ENCODE measurements at regions not wholly inside any gene's neighbourhood (a gene's known extent, or its start where the extent isn't known, plus 50 kb on each side); places are given as distances from the start of the nearest gene placed in this dataset.
"Not testable (repeated sequence)": the region's sequence is repeated elsewhere in the genome, so short reads cannot be mapped to it uniquely, and the experiment has no call there.

DNA sequence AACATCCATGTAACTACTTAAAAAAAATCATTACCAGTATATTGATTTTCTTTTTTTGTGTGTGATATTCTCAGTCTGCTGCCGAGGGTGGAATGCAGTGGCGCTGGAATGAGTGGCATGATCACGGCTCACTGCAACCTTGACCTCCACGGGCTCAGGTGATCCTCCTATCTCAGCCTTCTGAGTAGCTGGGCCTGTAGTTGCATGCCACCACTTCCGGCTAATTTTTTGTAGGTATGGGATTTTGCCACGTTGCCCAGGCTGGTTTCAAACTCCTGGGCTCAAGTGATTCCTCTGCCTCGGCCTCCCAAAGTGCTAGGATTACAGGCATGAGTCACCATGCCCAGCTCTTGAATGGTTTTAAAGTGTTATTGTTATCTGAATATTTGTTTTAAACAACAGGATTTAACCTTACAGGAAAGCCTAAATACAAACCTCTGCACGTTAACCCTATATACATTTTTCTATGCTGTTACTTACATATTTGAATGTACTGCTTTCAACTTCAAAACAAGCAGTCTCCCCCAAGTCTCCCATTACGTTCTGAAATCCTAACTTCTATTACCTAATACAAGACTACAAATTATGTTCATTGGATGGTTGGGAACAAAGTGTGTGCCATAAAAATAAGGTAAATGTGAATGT, 61.7 kb downstream of the KPNA2 start:
- DNase-seq (ENCODE audit: low read depth in 2 of 2) = no peak

- not testable (repeated sequence) for DNase-seq (ENCODE audit: low read depth in 2 of 2)
Measured at GRCh38 chr17:68099341-68099753, 63.8 kb downstream of the KPNA2 start.

- DNase-seq (ENCODE audit: low read depth in 2 of 2) = no peak
Measured at GRCh38 chr17:68100000-68100641, 64.6 kb downstream of the KPNA2 start.

- peak; percentile 91 to 96 for DNase-seq (ENCODE audit: low read depth in 2 of 2)
Measured at GRCh38 chr17:68101075-68101986, 65.8 kb downstream of the KPNA2 start.

DNA sequence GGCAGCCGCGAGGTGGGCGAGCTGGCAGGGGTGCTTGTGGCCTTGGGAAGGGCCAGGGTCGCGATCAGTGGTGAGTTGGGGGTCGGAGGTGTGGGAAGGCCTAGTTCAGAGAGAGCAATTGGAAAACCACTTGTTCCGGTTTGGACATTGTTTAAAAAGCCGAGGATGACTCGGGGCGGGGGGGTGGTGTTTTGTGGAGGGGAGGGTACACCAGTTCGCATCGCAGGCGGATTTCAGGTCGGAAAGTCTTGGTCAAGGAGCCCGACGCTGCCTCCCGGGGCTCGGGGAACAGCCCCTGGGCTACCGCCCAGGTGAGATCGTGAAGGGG, 66.4 kb downstream of the KPNA2 start:
- no peak for DNase-seq (ENCODE audit: low read depth in 2 of 2)

GRCh38 chr17:68102318-68102758, 66.8 kb downstream of the KPNA2 start:
- peak in 1 of 2 donors; percentile 15 for DNase-seq (ENCODE audit: low read depth in 2 of 2)

- peak in 1 of 2 donors; percentile 14 for DNase-seq (ENCODE audit: low read depth in 2 of 2)
Measured at GRCh38 chr17:68103148-68103547, 67.6 kb downstream of the KPNA2 start.

DNA sequence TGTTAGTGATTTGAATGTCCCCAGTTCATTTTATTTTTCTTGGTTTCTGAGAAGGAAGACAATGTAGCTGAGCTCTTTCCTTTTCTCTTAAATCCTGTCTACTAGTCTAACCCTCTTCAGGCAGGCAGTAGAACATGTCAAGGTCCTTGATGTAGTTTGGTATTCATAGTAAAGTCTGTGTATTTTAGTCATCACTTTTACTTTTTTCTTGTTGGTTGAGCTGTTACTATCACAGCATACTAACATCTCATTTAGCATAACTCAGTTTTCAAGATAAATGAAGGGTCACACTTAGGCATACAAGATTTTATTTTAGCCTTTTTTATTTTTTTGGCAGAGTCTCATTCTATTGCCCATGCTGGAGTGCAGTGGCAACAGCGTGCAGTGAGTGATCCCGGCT, 70.5 kb downstream of the KPNA2 start:
- DNase-seq (ENCODE audit: low read depth in 2 of 2) = no peak

DNA sequence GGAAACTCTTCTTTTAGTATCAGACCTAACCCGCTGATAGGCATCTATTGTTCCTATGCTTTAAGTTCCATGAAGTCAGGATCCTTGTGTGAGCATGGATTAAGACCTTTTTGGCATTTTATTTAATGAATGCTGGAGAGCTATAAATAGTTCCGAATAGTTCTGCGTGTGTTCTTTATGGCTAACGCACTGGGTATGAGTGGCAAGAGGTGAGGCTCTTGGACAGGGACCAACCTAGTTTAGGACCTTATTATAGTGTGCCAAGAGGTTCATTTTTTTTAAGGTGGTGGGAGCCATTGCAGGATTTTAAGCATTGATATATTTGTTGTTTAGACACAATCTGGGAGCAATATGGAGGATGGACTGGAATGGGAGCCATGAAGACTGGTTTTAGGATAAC, 71.8 kb downstream of the KPNA2 start:
- no peak for DNase-seq (ENCODE audit: low read depth in 2 of 2)

DNA sequence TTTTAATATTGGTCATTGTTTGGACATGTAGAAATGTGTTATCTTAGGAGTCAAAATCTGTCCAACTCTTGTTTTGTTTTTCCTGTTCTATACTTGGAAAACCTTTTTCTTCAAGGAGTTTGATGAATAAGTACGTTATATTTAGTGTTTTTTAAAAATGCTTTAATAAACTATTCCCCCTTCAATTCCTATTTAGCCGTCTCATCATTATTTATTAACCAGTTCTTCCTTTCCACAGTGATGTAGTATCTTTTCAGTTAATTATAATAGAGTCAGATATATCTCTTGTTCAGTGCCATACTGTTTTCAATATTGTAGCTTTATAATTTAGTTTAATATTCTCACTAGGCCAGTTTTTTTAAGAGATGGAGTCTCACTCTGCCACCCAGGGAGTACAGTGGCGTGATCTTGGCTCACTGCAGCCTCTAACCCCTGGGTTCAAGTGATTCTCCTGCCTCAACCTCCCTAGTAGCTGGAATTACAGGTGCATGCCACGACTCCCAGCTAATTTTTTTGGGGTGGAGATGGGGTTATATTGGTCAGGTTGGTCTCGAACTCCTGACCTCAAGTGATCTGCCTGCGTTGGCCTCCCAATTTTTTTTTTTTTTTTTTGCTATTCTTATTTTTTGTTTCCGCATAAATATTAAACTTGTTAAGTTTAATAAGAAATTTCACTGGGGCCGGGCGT, 72.9 kb downstream of the KPNA2 start:
- DNase-seq (ENCODE audit: low read depth in 2 of 2) = no peak

DNA sequence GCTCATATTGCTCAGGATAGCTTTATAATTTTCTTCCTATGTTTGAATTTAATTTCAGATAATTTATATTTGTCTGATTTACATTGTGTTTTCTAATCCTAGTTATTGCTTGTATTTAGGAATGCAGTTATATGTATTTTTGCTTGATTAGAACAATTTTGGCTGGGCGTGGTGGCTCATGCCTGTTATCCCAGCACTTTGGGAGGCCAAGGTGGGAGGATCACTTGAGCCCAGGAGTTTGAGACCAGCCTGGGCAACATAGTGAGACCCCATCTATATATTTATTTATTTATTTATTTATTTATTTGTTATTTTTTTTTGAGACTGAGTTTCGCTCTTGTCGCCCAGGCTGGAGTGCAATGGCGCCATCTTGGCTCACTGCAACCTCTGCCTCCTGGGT, 73.9 kb downstream of the KPNA2 start:
- not testable (repeated sequence) for DNase-seq (ENCODE audit: low read depth in 2 of 2)

DNA sequence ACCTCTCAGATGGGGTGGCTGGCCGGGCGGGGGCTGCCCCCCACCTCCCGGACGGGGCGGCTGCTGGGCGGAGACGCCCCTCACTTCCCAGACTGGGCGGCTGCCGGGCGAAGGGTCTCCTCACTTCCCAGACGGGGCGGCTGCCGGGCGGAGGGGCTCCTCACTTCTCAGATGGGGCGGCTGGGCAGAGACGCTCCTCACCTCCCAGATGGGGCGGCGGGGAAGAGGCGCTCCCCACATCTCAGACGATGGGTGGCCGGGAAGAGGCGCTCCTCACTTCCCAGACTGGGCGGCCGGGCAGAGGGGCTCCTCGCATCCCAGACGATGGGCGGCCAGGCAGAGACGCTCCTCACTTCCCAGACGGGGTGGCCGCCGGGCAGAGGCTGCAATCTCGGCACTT, 80.7 kb downstream of the KPNA2 start:
- not testable (repeated sequence) for DNase-seq (ENCODE audit: low read depth in 2 of 2)

DNA sequence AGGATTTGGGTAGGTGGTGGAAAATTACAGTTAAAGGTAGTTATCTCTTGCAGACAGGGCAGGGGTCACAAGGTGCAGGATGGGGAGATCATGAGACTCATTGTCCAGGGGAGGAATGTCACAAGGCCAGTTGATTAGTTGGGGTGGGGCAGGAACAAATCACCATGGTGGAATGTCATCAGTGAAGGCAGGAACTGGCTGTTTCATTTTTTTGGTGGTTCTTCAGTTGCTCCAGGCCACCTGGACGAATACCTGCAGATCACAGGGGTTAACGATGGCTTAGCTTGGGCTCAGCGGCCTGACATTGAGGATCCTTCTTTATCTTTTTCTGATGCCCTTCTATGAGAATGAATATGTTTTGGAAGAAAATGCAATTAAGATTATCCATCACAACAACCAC, 87.1 kb downstream of the KPNA2 start:
- DNase-seq (ENCODE audit: low read depth in 2 of 2) = no peak

DNA sequence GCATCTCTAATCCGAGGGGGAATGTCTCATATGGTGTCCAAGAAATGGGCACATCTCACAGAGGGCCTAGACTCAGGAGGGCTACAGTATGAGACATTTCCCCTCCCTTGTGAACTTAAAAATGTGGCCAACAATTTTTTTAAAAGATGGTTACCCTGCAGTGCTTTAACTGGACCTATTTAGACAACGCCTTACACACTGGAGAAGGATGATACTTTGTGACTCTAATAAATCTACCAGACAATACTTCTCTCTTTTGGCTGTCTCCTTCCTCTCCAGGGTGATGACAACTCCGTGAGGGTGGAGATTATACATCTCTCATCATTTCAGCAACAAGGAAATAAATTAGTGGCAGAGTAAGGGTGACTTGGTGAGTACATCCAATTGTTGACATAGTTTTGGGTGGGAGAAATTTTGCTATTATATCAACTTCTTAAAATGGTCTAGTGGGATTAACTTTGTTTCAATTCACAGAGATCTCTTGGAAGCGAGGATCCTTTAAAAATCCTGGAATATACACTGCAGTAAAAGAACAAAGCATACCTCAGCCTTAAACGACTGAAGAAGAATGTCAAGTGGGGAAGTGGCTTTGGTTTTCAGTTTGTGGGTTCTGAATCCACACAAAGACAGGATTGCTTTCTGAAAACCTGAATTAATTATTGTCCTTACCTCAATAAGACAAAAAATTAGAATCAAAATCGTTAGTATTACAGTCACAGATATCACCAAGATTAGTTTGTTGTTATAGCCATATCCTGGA, 89.8 kb downstream of the KPNA2 start:
- no peak for DNase-seq (ENCODE audit: low read depth in 2 of 2)

GRCh38 chr17:68127914-68128313, 92.4 kb downstream of the KPNA2 start:
- DNase-seq (ENCODE audit: low read depth in 2 of 2) = no peak

DNA sequence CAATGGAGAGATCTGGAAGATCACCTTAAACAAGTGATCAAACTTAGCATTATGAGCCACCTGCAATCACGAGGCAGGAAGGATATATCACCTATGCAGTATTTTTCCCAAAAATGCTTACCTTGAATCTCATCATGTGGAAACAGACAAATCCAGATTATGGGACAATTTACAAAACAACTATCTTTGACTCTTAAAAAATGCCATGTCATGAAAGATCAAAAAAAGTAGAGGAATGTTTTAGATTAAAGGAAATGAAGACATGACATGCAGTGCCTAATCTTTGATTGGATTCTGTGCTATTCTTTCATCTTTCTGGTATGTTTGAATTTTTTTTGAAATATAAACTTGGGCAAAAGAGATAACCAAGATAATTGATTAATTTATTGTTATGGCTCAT, 95.9 kb downstream of the KPNA2 start:
- DNase-seq (ENCODE audit: low read depth in 2 of 2) = no peak

DNA sequence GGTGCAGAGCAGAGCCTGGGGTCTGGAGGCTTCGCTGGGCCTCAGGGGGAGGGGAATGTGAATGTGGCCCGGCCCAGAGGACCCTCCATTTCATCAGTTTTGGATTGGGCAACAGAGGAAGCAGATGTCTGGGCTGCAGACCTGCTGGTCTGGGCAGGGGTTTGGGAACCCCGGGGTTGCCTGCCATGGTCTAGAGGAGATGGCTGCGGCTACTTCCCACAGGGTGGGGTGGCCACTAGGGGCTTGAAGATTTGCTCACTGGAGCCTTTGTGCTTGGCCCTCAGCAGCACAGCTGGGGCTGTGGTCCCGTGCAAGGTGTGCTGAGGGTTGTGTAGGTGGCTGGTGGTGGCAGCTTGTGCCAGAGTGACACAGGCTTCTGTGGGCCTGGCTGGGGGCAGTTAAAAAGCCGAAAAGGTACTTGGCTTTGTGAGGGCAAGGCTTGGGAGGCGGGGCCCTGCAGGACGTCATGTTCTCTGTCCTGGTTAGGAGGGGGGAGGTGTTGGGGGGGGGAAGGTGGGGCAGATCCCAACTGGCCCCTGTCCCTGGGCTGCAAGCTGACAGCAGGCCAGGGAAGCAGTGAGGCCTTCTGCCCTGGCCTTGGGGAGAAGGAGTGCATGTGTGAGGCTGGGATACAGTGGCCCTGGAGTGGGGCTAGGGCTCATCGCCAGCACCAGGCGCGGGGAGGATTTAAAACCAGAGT, 98.0 kb downstream of the KPNA2 start:
- DNase-seq (ENCODE audit: low read depth in 2 of 2) = no peak

DNA sequence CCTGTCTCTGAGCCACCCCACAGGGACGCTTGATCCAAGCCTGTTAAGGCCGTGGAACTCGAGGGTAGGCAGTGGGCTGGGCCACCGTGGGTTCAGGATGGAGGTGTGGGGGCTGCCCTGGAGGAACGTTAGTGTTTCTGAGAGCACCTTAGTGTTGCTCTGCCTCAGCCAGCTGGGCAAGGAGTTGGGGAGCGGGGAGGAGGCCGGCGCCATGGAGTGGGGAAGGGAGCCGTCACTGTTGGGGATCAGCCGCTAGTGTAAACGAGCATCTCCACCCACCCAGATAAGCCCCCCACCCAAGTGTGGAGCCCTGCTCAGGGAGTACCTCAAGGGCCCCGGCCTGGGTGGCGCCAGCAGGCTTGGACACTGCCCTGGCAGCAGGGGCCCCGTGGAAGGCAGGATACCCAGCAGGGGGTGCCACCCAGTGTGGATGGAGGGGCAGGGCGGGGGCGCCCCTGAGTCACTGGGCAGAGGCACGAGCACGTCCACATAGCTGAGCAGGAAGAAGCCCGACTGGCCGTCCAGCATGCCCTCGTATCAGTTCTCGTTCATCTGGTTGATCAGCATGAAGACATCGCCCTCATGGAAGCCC, 98.6 kb downstream of the KPNA2 start:
- no peak for DNase-seq (ENCODE audit: low read depth in 2 of 2)

GRCh38 chr17:68134731-68135130, 99.2 kb downstream of the KPNA2 start:
- DNase-seq (ENCODE audit: low read depth in 2 of 2) = no peak
